ENCODE measurements at regions not wholly inside any gene's neighbourhood (a gene's known extent, or its start where the extent isn't known, plus 50 kb on each side); places are given as distances from the start of the nearest gene placed in this dataset.
"Not testable (repeated sequence)": the region's sequence is repeated elsewhere in the genome, so short reads cannot be mapped to it uniquely, and the experiment has no call there.

GRCh38 chr2:150812066-150812465 is 324.6 kb upstream of the RND3 start:
- Histone ChIP-seq H3K27me3 (ENCODE audit: control insufficient read depth in 1 of 2, insufficient read depth in 2 of 2, low read length in 2 of 2) (no peaks in the 10 kb centered on the region), H3K4me3 (ENCODE audit: low read depth in 1 of 2, low read length in 2 of 2) (no peak overlapping the region), H3K27ac (ENCODE audit: low read depth, low read length) (no peak overlapping the region), H3K9me3 (ENCODE audit: low read length) (no peaks in the 10 kb centered on the region), H3K36me3 (ENCODE audit: insufficient read depth, low read length) (no peaks in the 10 kb centered on the region), H3K4me1 (ENCODE audit: insufficient read depth, low read length) (peaks cover 6% of the 10 kb centered on the region), H3K9ac (ENCODE audit: low read length) (no peak overlapping the region)

- no peaks in the 10 kb centered on the region for H3K36me3 ChIP-seq (ENCODE audit: insufficient read depth, low read length)
- no peaks in the 10 kb centered on the region for H3K9me3 ChIP-seq (ENCODE audit: low read length)
- no peak overlapping the region for H3K4me3 ChIP-seq (ENCODE audit: low read depth in 1 of 2, low read length in 2 of 2)
- H3K27me3 ChIP-seq (ENCODE audit: control insufficient read depth in 1 of 2, insufficient read depth in 2 of 2, low read length in 2 of 2): no peaks in the 10 kb centered on the region
- H3K9ac ChIP-seq (ENCODE audit: low read length): no peak overlapping the region
- H3K27ac ChIP-seq (ENCODE audit: low read depth, low read length): no peak overlapping the region
- H3K4me1 ChIP-seq (ENCODE audit: insufficient read depth, low read length): peaks cover 6% of the 10 kb centered on the region
Observed at GRCh38 chr2:150811259-150811855, 323.9 kb upstream of the RND3 start.

- peaks cover 6% of the 10 kb centered on the region for H3K4me1 ChIP-seq (ENCODE audit: insufficient read depth, low read length)
- no peak overlapping the region for H3K4me3 ChIP-seq (ENCODE audit: low read depth in 1 of 2, low read length in 2 of 2)
- no peaks in the 10 kb centered on the region for H3K27me3 ChIP-seq (ENCODE audit: control insufficient read depth in 1 of 2, insufficient read depth in 2 of 2, low read length in 2 of 2)
- H3K27ac ChIP-seq (ENCODE audit: low read depth, low read length): no peak overlapping the region
- H3K9ac ChIP-seq (ENCODE audit: low read length): no peak overlapping the region
- no peaks in the 10 kb centered on the region for H3K36me3 ChIP-seq (ENCODE audit: insufficient read depth, low read length)
- H3K9me3 ChIP-seq (ENCODE audit: low read length): no peaks in the 10 kb centered on the region
Observed at GRCh38 chr2:150809103-150809502, 321.6 kb upstream of the RND3 start.

GRCh38 chr2:150806336-150806735 is 318.9 kb upstream of the RND3 start:
- no peaks in the 10 kb centered on the region for H3K9me3 ChIP-seq (ENCODE audit: low read length)
- no peak overlapping the region for H3K4me3 ChIP-seq (ENCODE audit: low read depth in 1 of 2, low read length in 2 of 2)
- no peaks in the 10 kb centered on the region for H3K27me3 ChIP-seq (ENCODE audit: control insufficient read depth in 1 of 2, insufficient read depth in 2 of 2, low read length in 2 of 2)
- no peaks in the 10 kb centered on the region for H3K36me3 ChIP-seq (ENCODE audit: insufficient read depth, low read length)
- peaks cover 3% of the 10 kb centered on the region for H3K4me1 ChIP-seq (ENCODE audit: insufficient read depth, low read length)
- H3K27ac ChIP-seq (ENCODE audit: low read depth, low read length): no peak overlapping the region
- H3K9ac ChIP-seq (ENCODE audit: low read length): no peak overlapping the region

- no peak overlapping the region for H3K9ac ChIP-seq (ENCODE audit: low read length)
- no peaks in the 10 kb centered on the region for H3K4me1 ChIP-seq (ENCODE audit: insufficient read depth, low read length)
- no peak overlapping the region for H3K4me3 ChIP-seq (ENCODE audit: low read depth in 1 of 2, low read length in 2 of 2)
- H3K27me3 ChIP-seq (ENCODE audit: control insufficient read depth in 1 of 2, insufficient read depth in 2 of 2, low read length in 2 of 2): no peaks in the 10 kb centered on the region
- no peak overlapping the region for H3K27ac ChIP-seq (ENCODE audit: low read depth, low read length)
- H3K9me3 ChIP-seq (ENCODE audit: low read length): no peaks in the 10 kb centered on the region
- H3K36me3 ChIP-seq (ENCODE audit: insufficient read depth, low read length): no peaks in the 10 kb centered on the region
Observed at GRCh38 chr2:150803689-150804398, 316.4 kb upstream of the RND3 start.

- H3K27me3 ChIP-seq (ENCODE audit: control insufficient read depth in 1 of 2, insufficient read depth in 2 of 2, low read length in 2 of 2): no peaks in the 10 kb centered on the region
- H3K9me3 ChIP-seq (ENCODE audit: low read length): no peaks in the 10 kb centered on the region
- no peak overlapping the region for H3K27ac ChIP-seq (ENCODE audit: low read depth, low read length)
- H3K4me3 ChIP-seq (ENCODE audit: low read depth in 1 of 2, low read length in 2 of 2): no peak overlapping the region
- H3K4me1 ChIP-seq (ENCODE audit: insufficient read depth, low read length): no peaks in the 10 kb centered on the region
- no peaks in the 10 kb centered on the region for H3K36me3 ChIP-seq (ENCODE audit: insufficient read depth, low read length)
- no peak overlapping the region for H3K9ac ChIP-seq (ENCODE audit: low read length)
Observed at GRCh38 chr2:150802635-150803034, 315.2 kb upstream of the RND3 start.

GRCh38 chr2:150796236-150796635 is 308.8 kb upstream of the RND3 start:
- not testable (repeated sequence) for H3K9me3 ChIP-seq (ENCODE audit: low read length); H3K27me3 ChIP-seq (ENCODE audit: control insufficient read depth in 1 of 2, insufficient read depth in 2 of 2, low read length in 2 of 2); H3K27ac ChIP-seq (ENCODE audit: low read depth, low read length); H3K9ac ChIP-seq (ENCODE audit: low read length); H3K4me3 ChIP-seq (ENCODE audit: low read depth in 1 of 2, low read length in 2 of 2); H3K4me1 ChIP-seq (ENCODE audit: insufficient read depth, low read length); H3K36me3 ChIP-seq (ENCODE audit: insufficient read depth, low read length)

- no peaks in the 10 kb centered on the region for H3K27me3 ChIP-seq (ENCODE audit: control insufficient read depth in 1 of 2, insufficient read depth in 2 of 2, low read length in 2 of 2)
- H3K9ac ChIP-seq (ENCODE audit: low read length): no peak overlapping the region
- H3K4me3 ChIP-seq (ENCODE audit: low read depth in 1 of 2, low read length in 2 of 2): no peak overlapping the region
- H3K27ac ChIP-seq (ENCODE audit: low read depth, low read length): no peak overlapping the region
- H3K9me3 ChIP-seq (ENCODE audit: low read length): peaks cover 4% of the 10 kb centered on the region
- no peaks in the 10 kb centered on the region for H3K36me3 ChIP-seq (ENCODE audit: insufficient read depth, low read length)
- no peaks in the 10 kb centered on the region for H3K4me1 ChIP-seq (ENCODE audit: insufficient read depth, low read length)
Observed at GRCh38 chr2:150792780-150793300, 305.4 kb upstream of the RND3 start.

- peaks cover 4% of the 10 kb centered on the region for H3K9me3 ChIP-seq (ENCODE audit: low read length)
- H3K4me1 ChIP-seq (ENCODE audit: insufficient read depth, low read length): no peaks in the 10 kb centered on the region
- no peak overlapping the region for H3K4me3 ChIP-seq (ENCODE audit: low read depth in 1 of 2, low read length in 2 of 2)
- no peak overlapping the region for H3K27ac ChIP-seq (ENCODE audit: low read depth, low read length)
- no peak overlapping the region for H3K9ac ChIP-seq (ENCODE audit: low read length)
- H3K27me3 ChIP-seq (ENCODE audit: control insufficient read depth in 1 of 2, insufficient read depth in 2 of 2, low read length in 2 of 2): no peaks in the 10 kb centered on the region
- no peaks in the 10 kb centered on the region for H3K36me3 ChIP-seq (ENCODE audit: insufficient read depth, low read length)
Observed at GRCh38 chr2:150791567-150791966, 304.1 kb upstream of the RND3 start.

GRCh38 chr2:150789376-150789905 is 302.0 kb upstream of the RND3 start:
- H3K9me3 ChIP-seq (ENCODE audit: low read length): peaks cover 4% of the 10 kb centered on the region
- H3K4me3 ChIP-seq (ENCODE audit: low read depth in 1 of 2, low read length in 2 of 2): no peak overlapping the region
- no peaks in the 10 kb centered on the region for H3K36me3 ChIP-seq (ENCODE audit: insufficient read depth, low read length)
- no peaks in the 10 kb centered on the region for H3K4me1 ChIP-seq (ENCODE audit: insufficient read depth, low read length)
- no peak overlapping the region for H3K27ac ChIP-seq (ENCODE audit: low read depth, low read length)
- no peak overlapping the region for H3K9ac ChIP-seq (ENCODE audit: low read length)
- no peaks in the 10 kb centered on the region for H3K27me3 ChIP-seq (ENCODE audit: control insufficient read depth in 1 of 2, insufficient read depth in 2 of 2, low read length in 2 of 2)

GRCh38 chr2:150788426-150789140 is 301.1 kb upstream of the RND3 start:
- no peak overlapping the region for H3K9ac ChIP-seq (ENCODE audit: low read length)
- no peaks in the 10 kb centered on the region for H3K4me1 ChIP-seq (ENCODE audit: insufficient read depth, low read length)
- H3K27ac ChIP-seq (ENCODE audit: low read depth, low read length): no peak overlapping the region
- no peaks in the 10 kb centered on the region for H3K36me3 ChIP-seq (ENCODE audit: insufficient read depth, low read length)
- H3K4me3 ChIP-seq (ENCODE audit: low read depth in 1 of 2, low read length in 2 of 2): no peak overlapping the region
- H3K9me3 ChIP-seq (ENCODE audit: low read length): peaks cover 4% of the 10 kb centered on the region
- H3K27me3 ChIP-seq (ENCODE audit: control insufficient read depth in 1 of 2, insufficient read depth in 2 of 2, low read length in 2 of 2): no peaks in the 10 kb centered on the region
